GM21576 (cell line): ENCODE measurements at regions not wholly inside any gene's neighbourhood (a gene's known extent, or its start where the extent isn't known, plus 50 kb on each side); places are given as distances from the start of the nearest gene placed in this dataset.

Experiments
- ATAC-seq: cut with Tn5 transposase; IDR thresholded peaks from one replicate; pipeline ENCODE4 v1.9.1; 2021; ENCODE audit warnings: mild to moderate bottlenecking, moderate library complexity; ENCODE audit not compliant: unreplicated experiment

- ATAC-seq: no peak
Measured at GRCh38 chr9:86703346-86703745, 244.0 kb downstream of the GAS1 start.

- ATAC-seq: no peak
Measured at GRCh38 chr9:86700629-86701028, 246.7 kb downstream of the GAS1 start.

GRCh38 chr9:86697999-86698398 is 249.3 kb downstream of the GAS1 start:
- ATAC-seq: no peak

GRCh38 chr9:86697213-86697612 is 250.1 kb downstream of the GAS1 start:
- ATAC-seq: no peak

GRCh38 chr9:86695910-86696424 is 251.3 kb downstream of the GAS1 start:
- ATAC-seq: no peak

GRCh38 chr9:86690034-86690433 is 257.3 kb downstream of the GAS1 start:
- no peak for ATAC-seq

GRCh38 chr9:86687788-86688187 is 259.5 kb downstream of the GAS1 start:
- ATAC-seq: no peak

GRCh38 chr9:86685556-86685955 is 261.8 kb downstream of the GAS1 start:
- ATAC-seq: no peak

GRCh38 chr9:86684148-86684547 is 263.2 kb downstream of the GAS1 start:
- no peak for ATAC-seq

- ATAC-seq: no peak
Measured at GRCh38 chr9:86682240-86682639, 265.1 kb downstream of the GAS1 start.

- no peak for ATAC-seq
Measured at GRCh38 chr9:86679909-86680308, 267.4 kb downstream of the GAS1 start.

- ATAC-seq: no peak
Measured at GRCh38 chr9:86676396-86676795, 270.9 kb downstream of the GAS1 start.

GRCh38 chr9:86675805-86676204 is 271.5 kb downstream of the GAS1 start:
- ATAC-seq: no peak

GRCh38 chr9:86674487-86674886 is 272.8 kb downstream of the GAS1 start:
- no peak for ATAC-seq

- ATAC-seq: no peak
Measured at GRCh38 chr9:86672966-86673365, 274.3 kb downstream of the GAS1 start.

- ATAC-seq: no peak
Measured at GRCh38 chr9:86672301-86672700, 275.0 kb downstream of the GAS1 start.

- no peak for ATAC-seq
Measured at GRCh38 chr9:86671018-86671417, 276.3 kb downstream of the GAS1 start.

GRCh38 chr9:86670536-86670935 is 276.8 kb downstream of the GAS1 start:
- ATAC-seq: no peak

- no peak for ATAC-seq
Measured at GRCh38 chr9:86670076-86670475, 277.2 kb downstream of the GAS1 start.

GRCh38 chr9:86669422-86669821 is 277.9 kb downstream of the GAS1 start:
- no peak for ATAC-seq

- no peak for ATAC-seq
Measured at GRCh38 chr9:86668488-86668887, 278.8 kb downstream of the GAS1 start.

GRCh38 chr9:86667307-86667706 is 280.0 kb downstream of the GAS1 start:
- no peak for ATAC-seq

- no peak for ATAC-seq
Measured at GRCh38 chr9:86665416-86665815, 281.9 kb downstream of the GAS1 start.

GRCh38 chr9:86664603-86665002 is 282.7 kb downstream of the GAS1 start:
- no peak for ATAC-seq
